ENCODE measurements at regions not wholly inside any gene's neighbourhood (a gene's known extent, or its start where the extent isn't known, plus 50 kb on each side); places are given as distances from the start of the nearest gene placed in this dataset.

GRCh38 chr4:133323670-133324069 is 174.6 kb downstream of the PCDH10 start:
- H3K4me2 ChIP-seq, result no peak overlapping the region
- H3K9me3 ChIP-seq, result no peaks in the 10 kb centered on the region
- POLR2A ChIA-PET, result no interaction called here
- ATAC-seq (no peak), DNase-seq (ENCODE audit: low read depth in 1 of 2, low spot score in 1 of 2) (no peak), FAIRE-seq (no peak)
- no peak overlapping the region for H3K27ac ChIP-seq
- no peaks in the 10 kb centered on the region for H3K4me1 ChIP-seq
- CTCF ChIA-PET, result no interaction called here
- WGBS (ENCODE audit: missing lambda C conversion rate), result 25% methylated on average over 3 of the region's 3 CpGs
- no peak overlapping the region for H3K4me3 ChIP-seq
- no peak for TF ChIP-seq CBX8 (IDR thresholded peaks at IDR 0.05)
- no peak for TF ChIP-seq RFX5 (IDR thresholded peaks at IDR 0.05)
- TF ChIP-seq SREBF2 (IDR thresholded peaks at IDR 0.05), result no peak
- TF ChIP-seq GATA3 (IDR thresholded peaks at IDR 0.05; ENCODE audit: borderline replicate concordance), result no peak

- Histone ChIP-seq H3K4me2 (no peak overlapping the region), H3K9me3 (no peaks in the 10 kb centered on the region), H3K27ac (no peak overlapping the region), H3K4me3 (no peak overlapping the region), H3K4me1 (no peaks in the 10 kb centered on the region)
- FAIRE-seq, result no peak
- POLR2A ChIA-PET, result no interaction called here
- ATAC-seq, result peak in 1 of 2 experiments; percentile 68; a peak in 2 of 6 replicates
- CTCF ChIA-PET, result interaction anchor here (0.6 to 1.3 kb wide), 2 partner anchors 174 to 177 kb away, joined by 5 read pairs; no protein-coding TSS in a partner anchor
- TF ChIP-seq RNF2 (IDR thresholded peaks at IDR 0.05; ENCODE audit: borderline replicate concordance, low read depth), result no peak
- no peak for TF ChIP-seq TP53 (CRISPR knock-in tag; IDR thresholded peaks at IDR 0.05)
- TF ChIP-seq HDAC2 (IDR thresholded peaks at IDR 0.05), result no peak
- no peak for TF ChIP-seq REST (IDR thresholded peaks at IDR 0.05)
- TF ChIP-seq USF2 (IDR thresholded peaks at IDR 0.05), result no peak
- no peak for TF ChIP-seq ZSCAN20 (CRISPR knock-in tag; IDR thresholded peaks at IDR 0.05)
- TF ChIP-seq JUNB (IDR thresholded peaks at IDR 0.05), result no peak
- TF ChIP-seq FOSL2 (IDR thresholded peaks at IDR 0.05), result no peak
- no peak for TF ChIP-seq FOSL2 (CRISPR knock-in tag; IDR thresholded peaks at IDR 0.05)
- peak; percentile 41 for TF ChIP-seq CTCF (IDR thresholded peaks at IDR 0.05)
- peak; percentile 37 to 39; a peak in 3 of 5 replicates for TF ChIP-seq RAD21 (conservative IDR thresholded peaks at IDR 0.05 in 1 of 2, IDR thresholded peaks at IDR 0.05 in 1 of 2)
- TF ChIP-seq MAX (IDR thresholded peaks at IDR 0.05), result no peak
- TF ChIP-seq KDM5A (IDR thresholded peaks at IDR 0.05), result no peak
- no peak for TF ChIP-seq CHD4 (IDR thresholded peaks at IDR 0.05; ENCODE audit: borderline replicate concordance)
- TF ChIP-seq ZNF302 (CRISPR knock-in tag; IDR thresholded peaks at IDR 0.05), result no peak
- TF ChIP-seq HOXB13 (CRISPR knock-in tag; IDR thresholded peaks at IDR 0.05; ENCODE audit: low read depth), result no peak
- no peak for TF ChIP-seq BHLHE40 (IDR thresholded peaks at IDR 0.05; ENCODE audit: low read depth, low read length)
- TF ChIP-seq E2F6 (IDR thresholded peaks at IDR 0.05; ENCODE audit: borderline replicate concordance, low read depth), result no peak
- no peak for TF ChIP-seq HMGXB4 (CRISPR knock-in tag; IDR thresholded peaks at IDR 0.05; ENCODE audit: borderline replicate concordance)
- peak; percentile 56 for TF ChIP-seq SMC3 (IDR thresholded peaks at IDR 0.05)
- TF ChIP-seq FOXS1 (CRISPR knock-in tag; IDR thresholded peaks at IDR 0.05), result no peak
- WGBS (ENCODE audit: missing lambda C conversion rate), result 0% methylated on average over 2 of the region's 2 CpGs
- peak; percentile 21 to 29 for DNase-seq (ENCODE audit: low read depth in 1 of 2, low spot score in 1 of 2)
Measured at GRCh38 chr4:133320576-133321170, 171.6 kb downstream of the PCDH10 start.

All from A549 (cell line).